ENCODE measurements at regions not wholly inside any gene's neighbourhood (a gene's known extent, or its start where the extent isn't known, plus 50 kb on each side); places are given as distances from the start of the nearest gene placed in this dataset.

DNA sequence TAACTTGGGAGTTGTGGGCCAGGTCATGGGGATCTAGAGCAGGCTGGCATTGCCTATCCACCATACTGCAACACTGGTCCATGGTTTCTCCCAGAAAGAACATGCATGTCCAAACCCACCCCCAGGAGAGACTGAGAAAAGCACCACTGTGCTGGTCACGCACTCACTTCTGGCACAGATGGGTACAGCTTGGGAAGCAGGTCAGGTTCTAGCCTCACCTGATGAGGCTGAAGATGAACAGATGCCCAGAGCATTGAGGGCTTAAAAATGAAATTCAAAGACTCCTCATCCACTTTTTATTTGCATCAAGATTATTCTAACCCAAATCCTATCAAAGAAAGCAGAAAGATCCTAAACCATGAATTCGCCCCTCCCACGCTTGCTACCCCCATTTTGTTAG, 125.9 kb upstream of the RAI2 start:
- Histone ChIP-seq H3F3A (ENCODE audit: low read depth) (no peaks in the 10 kb centered on the region), H3K9ac (ENCODE audit: low read depth, low read length, poor library complexity, severe bottlenecking) (no peak overlapping the region), H3K27me3 (ENCODE audit: insufficient read depth, low read length, poor library complexity, severe bottlenecking) (no peaks in the 10 kb centered on the region), H3K79me2 (ENCODE audit: insufficient read depth, low read length) (no peaks in the 10 kb centered on the region), H4K20me1 (ENCODE audit: insufficient read depth, low read length, poor library complexity, severe bottlenecking) (no peaks in the 10 kb centered on the region), H3K4me1 (ENCODE audit: insufficient read depth, low read length, poor library complexity, severe bottlenecking) (no peaks in the 10 kb centered on the region), H3K9me3 (ENCODE audit: insufficient read depth, low read depth, low read length) (no peaks in the 10 kb centered on the region), H2AFZ (ENCODE audit: low read length) (no peak overlapping the region), H3K4me3 (ENCODE audit: low read length, poor library complexity, severe bottlenecking) (no peak overlapping the region), H3K9me2 (replicated peaks; ENCODE audit: low read depth, low read length) (no peaks in the 10 kb centered on the region), H3K4me2 (ENCODE audit: low read depth, low read length, poor library complexity, severe bottlenecking) (no peak overlapping the region), H3K36me3 (ENCODE audit: insufficient read depth, low read length) (no peaks in the 10 kb centered on the region)
- TF ChIP-seq, protein P1, sequence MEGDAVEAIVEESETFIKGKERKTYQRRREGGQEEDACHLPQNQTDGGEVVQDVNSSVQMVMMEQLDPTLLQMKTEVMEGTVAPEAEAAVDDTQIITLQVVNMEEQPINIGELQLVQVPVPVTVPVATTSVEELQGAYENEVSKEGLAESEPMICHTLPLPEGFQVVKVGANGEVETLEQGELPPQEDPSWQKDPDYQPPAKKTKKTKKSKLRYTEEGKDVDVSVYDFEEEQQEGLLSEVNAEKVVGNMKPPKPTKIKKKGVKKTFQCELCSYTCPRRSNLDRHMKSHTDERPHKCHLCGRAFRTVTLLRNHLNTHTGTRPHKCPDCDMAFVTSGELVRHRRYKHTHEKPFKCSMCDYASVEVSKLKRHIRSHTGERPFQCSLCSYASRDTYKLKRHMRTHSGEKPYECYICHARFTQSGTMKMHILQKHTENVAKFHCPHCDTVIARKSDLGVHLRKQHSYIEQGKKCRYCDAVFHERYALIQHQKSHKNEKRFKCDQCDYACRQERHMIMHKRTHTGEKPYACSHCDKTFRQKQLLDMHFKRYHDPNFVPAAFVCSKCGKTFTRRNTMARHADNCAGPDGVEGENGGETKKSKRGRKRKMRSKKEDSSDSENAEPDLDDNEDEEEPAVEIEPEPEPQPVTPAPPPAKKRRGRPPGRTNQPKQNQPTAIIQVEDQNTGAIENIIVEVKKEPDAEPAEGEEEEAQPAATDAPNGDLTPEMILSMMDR (conservative IDR thresholded peaks at IDR 0.05; ENCODE audit: low read length): no peak
- TF ChIP-seq EZH2phosphoT487 (IDR thresholded peaks at IDR 0.05; ENCODE audit: borderline replicate concordance): no peak

DNA sequence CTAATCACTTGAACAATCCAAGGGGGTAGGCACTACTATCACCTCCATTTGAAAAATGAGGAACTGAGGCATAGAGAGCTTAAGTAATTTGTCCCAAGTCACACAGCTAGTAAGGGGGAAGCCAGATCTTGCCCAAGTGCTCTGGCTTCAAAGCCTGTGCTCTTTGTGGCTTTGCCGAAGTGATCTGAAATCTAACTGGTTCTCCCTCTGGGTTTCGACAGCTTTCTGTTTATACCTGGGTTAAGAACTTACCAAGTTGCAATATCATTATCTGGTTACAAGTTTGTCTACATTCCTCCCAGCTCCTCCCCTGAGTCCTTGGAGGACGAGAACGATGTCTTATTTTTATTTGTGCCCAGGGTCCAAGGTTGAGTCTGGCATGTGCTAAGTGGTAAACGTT, 125.3 kb upstream of the RAI2 start:
- no peaks in the 10 kb centered on the region for H3K79me2 ChIP-seq (ENCODE audit: insufficient read depth, low read length)
- H3K27me3 ChIP-seq (ENCODE audit: insufficient read depth, low read length, poor library complexity, severe bottlenecking): no peaks in the 10 kb centered on the region
- H3K9me3 ChIP-seq (ENCODE audit: insufficient read depth, low read depth, low read length): no peaks in the 10 kb centered on the region
- H2AFZ ChIP-seq (ENCODE audit: low read length): no peak overlapping the region
- H3K36me3 ChIP-seq (ENCODE audit: insufficient read depth, low read length): no peaks in the 10 kb centered on the region
- no peak overlapping the region for H3K4me2 ChIP-seq (ENCODE audit: low read depth, low read length, poor library complexity, severe bottlenecking)
- H3K9me2 ChIP-seq (replicated peaks; ENCODE audit: low read depth, low read length): no peaks in the 10 kb centered on the region
- no peaks in the 10 kb centered on the region for H3K4me1 ChIP-seq (ENCODE audit: insufficient read depth, low read length, poor library complexity, severe bottlenecking)
- no peak for TF ChIP-seq EZH2phosphoT487 (IDR thresholded peaks at IDR 0.05; ENCODE audit: borderline replicate concordance)
- TF ChIP-seq, protein P1 (conservative IDR thresholded peaks at IDR 0.05; ENCODE audit: low read length): no peak
- no peak overlapping the region for H3K4me3 ChIP-seq (ENCODE audit: low read length, poor library complexity, severe bottlenecking)
- no peaks in the 10 kb centered on the region for H4K20me1 ChIP-seq (ENCODE audit: insufficient read depth, low read length, poor library complexity, severe bottlenecking)
- no peak overlapping the region for H3K9ac ChIP-seq (ENCODE audit: low read depth, low read length, poor library complexity, severe bottlenecking)
- no peaks in the 10 kb centered on the region for H3F3A ChIP-seq (ENCODE audit: low read depth)

DNA sequence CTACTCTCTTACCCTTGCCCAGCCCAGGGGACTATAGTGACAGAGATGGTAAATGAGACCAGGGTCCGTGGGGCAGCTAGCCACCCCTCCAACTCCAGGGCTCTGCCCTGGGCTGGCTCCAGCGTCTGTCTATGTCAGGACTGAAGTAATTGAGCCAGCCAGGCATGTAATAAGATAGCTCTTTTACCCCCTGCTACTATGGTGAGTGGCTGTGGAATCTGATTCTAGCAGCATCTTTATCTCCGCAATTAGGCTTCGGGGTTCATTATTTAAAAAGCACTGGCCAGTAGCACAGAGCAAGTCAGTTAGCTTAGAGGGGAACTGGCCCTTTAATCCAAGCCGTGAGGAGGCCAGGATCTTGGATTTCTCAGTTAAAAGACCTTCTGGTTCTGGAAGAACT, 123.3 kb upstream of the RAI2 start:
- H3K4me3 ChIP-seq (ENCODE audit: low read length, poor library complexity, severe bottlenecking): no peak overlapping the region
- H3K9ac ChIP-seq (ENCODE audit: low read depth, low read length, poor library complexity, severe bottlenecking): no peak overlapping the region
- no peaks in the 10 kb centered on the region for H3K9me3 ChIP-seq (ENCODE audit: insufficient read depth, low read depth, low read length)
- no peaks in the 10 kb centered on the region for H3F3A ChIP-seq (ENCODE audit: low read depth)
- no peaks in the 10 kb centered on the region for H3K9me2 ChIP-seq (replicated peaks; ENCODE audit: low read depth, low read length)
- no peak overlapping the region for H3K4me2 ChIP-seq (ENCODE audit: low read depth, low read length, poor library complexity, severe bottlenecking)
- TF ChIP-seq EZH2phosphoT487 (IDR thresholded peaks at IDR 0.05; ENCODE audit: borderline replicate concordance): no peak
- TF ChIP-seq, protein P1 (conservative IDR thresholded peaks at IDR 0.05; ENCODE audit: low read length): no peak
- no peaks in the 10 kb centered on the region for H4K20me1 ChIP-seq (ENCODE audit: insufficient read depth, low read length, poor library complexity, severe bottlenecking)
- H3K79me2 ChIP-seq (ENCODE audit: insufficient read depth, low read length): no peaks in the 10 kb centered on the region
- no peaks in the 10 kb centered on the region for H3K4me1 ChIP-seq (ENCODE audit: insufficient read depth, low read length, poor library complexity, severe bottlenecking)
- H2AFZ ChIP-seq (ENCODE audit: low read length): no peak overlapping the region
- H3K36me3 ChIP-seq (ENCODE audit: insufficient read depth, low read length): no peaks in the 10 kb centered on the region
- H3K27me3 ChIP-seq (ENCODE audit: insufficient read depth, low read length, poor library complexity, severe bottlenecking): no peaks in the 10 kb centered on the region

Measured in Loucy (cell line).